SK-N-SH (cell line): ENCODE measurements at regions not wholly inside any gene's neighbourhood (a gene's known extent, or its start where the extent isn't known, plus 50 kb on each side); places are given as distances from the start of the nearest gene placed in this dataset.
"Not testable (repeated sequence)": the region's sequence is repeated elsewhere in the genome, so short reads cannot be mapped to it uniquely, and the experiment has no call there.

Source experiments
- CTCF ChIA-PET: fragments of 300-600, 350-600 bp; formaldehyde crosslinking; extraction: SDS; loops from one replicate; lab custom pipeline; 2021; lab: Yijun Ruan, JAX
- POLR2A ChIA-PET: fragments of 350-600 bp; sonication (Branson Sonifier 250); formaldehyde crosslinking; extraction: SDS; loops from one replicate; lab custom pipeline; 2020; ENCODE audit warnings: antibody characterized with exemption, inconsistent platforms; lab: Yijun Ruan, JAX
- DNase-seq: peaks from one replicate; pipeline ENCODE4 v3.0.0; 2012
- H2AFZ ChIP-seq: fragments of 200-600 bp; sonication (generic); 2 replicates; pipeline ENCODE4 v1.8.1; 2016; ENCODE audit warnings: antibody characterized with exemption, mild to moderate bottlenecking, low read depth
- H3F3A ChIP-seq: fragments of 200-600 bp; sonication (generic); replicated peaks from 2 replicates; pipeline ENCODE3; 2016; ENCODE audit warnings: antibody characterized with exemption, mild to moderate bottlenecking; ENCODE audit not compliant: insufficient read depth
- H3K27ac ChIP-seq, 2 experiments: fragments of 200-500 bp in 1 of 2; fragments of 200-600 bp in 1 of 2; sonication (Bioruptor generic) in 1 of 2; sonication (generic), shearing (Covaris generic) in 1 of 2; 2 replicates each; pipeline versions ENCODE4 v1.5.1 to v1.6.1; 2014 to 2016; ENCODE audit warnings: low read depth in 2 of 2, inconsistent platforms in 1 of 2, low read length in 1 of 2, mild to moderate bottlenecking in 1 of 2, mixed read lengths in 1 of 2
- H3K27me3 ChIP-seq: fragments of 200-600 bp; sonication (generic), shearing (Covaris generic); 2 replicates; pipeline ENCODE4 v1.6.1; 2016; ENCODE audit warnings: mixed run types; ENCODE audit not compliant: insufficient read depth
- H3K36me3 ChIP-seq, 2 experiments: fragments of 200-500 bp in 1 of 2; fragments of 200-600 bp in 1 of 2; sonication (Bioruptor generic) in 1 of 2; sonication (generic) in 1 of 2; replicated peaks in 1 of 2; 2 replicates each; pipeline versions ENCODE3 to v1.5.1; 2014 to 2016; ENCODE audit warnings: low read length in 1 of 2, mild to moderate bottlenecking in 1 of 2; ENCODE audit not compliant: insufficient read depth in 2 of 2, control insufficient read depth in 1 of 2
- H3K4me1 ChIP-seq, 2 experiments: fragments of 200-500 bp in 1 of 2; fragments of 200-600 bp in 1 of 2; sonication (Bioruptor generic) in 1 of 2; sonication (generic), shearing (Covaris generic) in 1 of 2; 2 replicates each; pipeline versions ENCODE4 v1.5.1 to v1.6.1; 2014 to 2016; ENCODE audit warnings: low read depth in 1 of 2, low read length in 1 of 2, mixed run types in 1 of 2; ENCODE audit not compliant: insufficient read depth in 2 of 2, control insufficient read depth in 1 of 2
- H3K4me2 ChIP-seq: fragments of 200-600 bp; sonication (generic), shearing (Covaris generic); 2 replicates; pipeline ENCODE4 v1.6.1; 2017; ENCODE audit warnings: mixed run types
- H3K4me3 ChIP-seq, 2 experiments: fragments of 200-500 bp in 1 of 2; fragments of 200-600 bp in 1 of 2; sonication (Bioruptor generic) in 1 of 2; sonication (generic), shearing (Covaris generic) in 1 of 2; 2 replicates each; pipeline versions ENCODE4 v1.5.1 to v1.8.1; 2014 to 2016; ENCODE audit warnings: low read depth in 2 of 2, inconsistent platforms in 1 of 2, low read length in 1 of 2, mild to moderate bottlenecking in 1 of 2, mixed read lengths in 1 of 2, moderate library complexity in 1 of 2
- H3K79me2 ChIP-seq: fragments of 200-600 bp; sonication (generic); 2 replicates; pipeline ENCODE4 v1.8.1; 2017; ENCODE audit warnings: mild to moderate bottlenecking; ENCODE audit not compliant: insufficient read depth
- H3K9ac ChIP-seq: fragments of 200-600 bp; sonication (generic); 2 replicates; pipeline ENCODE4 v1.6.1; 2017; ENCODE audit warnings: mixed run types
- H3K9me2 ChIP-seq: fragments of 200-600 bp; sonication (generic); 2 replicates; pipeline ENCODE4 v1.6.1; 2017; ENCODE audit warnings: mixed run types
- H3K9me3 ChIP-seq: fragments of 200-600 bp; sonication (generic); 2 replicates; pipeline ENCODE4 v1.6.1; 2017; ENCODE audit warnings: mixed run types, mild to moderate bottlenecking, moderate library complexity
- H4K20me1 ChIP-seq: fragments of 200-600 bp; sonication (generic); 2 replicates; pipeline ENCODE4 v1.6.1; 2017; ENCODE audit warnings: mild to moderate bottlenecking, mixed run types; ENCODE audit not compliant: insufficient read depth
- GATA2 ChIP-seq: sonication (generic); formaldehyde crosslinking; IDR thresholded peaks from 2 replicates; pipeline ENCODE4 v1.5.0; 2020; ENCODE audit warnings: mild to moderate bottlenecking, missing genetic modification reagents
- NFIC ChIP-seq: IDR thresholded peaks from 2 replicates; pipeline ENCODE4 v1.4.0; 2012; ENCODE audit warnings: borderline replicate concordance
- RAD21 ChIP-seq: IDR thresholded peaks from 2 replicates; pipeline ENCODE4 v1.6.1; 2012; ENCODE audit warnings: mild to moderate bottlenecking, low read length
- RCOR1 ChIP-seq: fragments of 150-350 bp; IDR thresholded peaks from 2 replicates; pipeline ENCODE4 v1.6.1; 2017; ENCODE audit warnings: antibody characterized with exemption, low read length
- RXRA ChIP-seq: IDR thresholded peaks from 2 replicates; pipeline ENCODE4 v1.4.0; 2012; ENCODE audit warnings: low read depth, mild to moderate bottlenecking, borderline replicate concordance
- SIN3A ChIP-seq: IDR thresholded peaks from 2 replicates; pipeline ENCODE4 v1.6.1; 2012; ENCODE audit warnings: low read depth, mild to moderate bottlenecking, low read length, moderate library complexity, borderline replicate concordance
- SMC3 ChIP-seq: IDR thresholded peaks from 2 replicates; pipeline ENCODE4 v1.6.1; 2012; ENCODE audit warnings: low read depth, low read length, improper control_type of control experiment
- TAF1 ChIP-seq: IDR thresholded peaks from 2 replicates; pipeline ENCODE4 v1.6.1; 2012; ENCODE audit warnings: low read depth, mild to moderate bottlenecking, low read length, moderate library complexity, borderline replicate concordance
- YY1 ChIP-seq: IDR thresholded peaks from 2 replicates; pipeline ENCODE4 v1.4.0; 2012; ENCODE audit warnings: low read depth, mild to moderate bottlenecking
- WGBS: methylation state at CpG from one replicate; pipeline ENCODE4 v1.1.6; 2017; ENCODE audit warnings: low lambda C conversion rate; 5-methylcytosine and 5-hydroxymethylcytosine counted together

DNA sequence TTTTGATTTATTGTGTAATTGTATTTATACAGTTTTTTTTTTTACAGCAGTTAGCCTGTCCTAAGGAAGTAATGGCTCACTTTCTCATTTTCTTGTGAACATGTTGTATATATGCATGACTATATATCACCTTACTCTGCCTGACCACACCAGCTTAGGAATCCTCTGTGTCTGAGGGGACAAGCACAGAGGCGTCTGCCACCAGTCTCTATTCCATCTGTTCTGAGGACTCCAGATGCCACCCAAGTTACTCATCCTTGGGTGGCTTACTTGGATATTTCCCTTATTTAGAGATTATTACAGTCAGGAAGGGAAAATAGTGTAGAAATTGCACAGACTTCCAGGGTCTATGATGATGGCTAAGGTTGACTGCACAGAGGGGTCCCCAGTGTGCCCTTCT, 256.3 kb upstream of the C9orf72 start:
- Histone ChIP-seq H3K4me2 (no peak overlapping the region), H3K9ac (no peak overlapping the region), H4K20me1 (no peaks in the 10 kb centered on the region), H3F3A (no peaks in the 10 kb centered on the region), H3K27me3 (no peaks in the 10 kb centered on the region), H3K4me1 (peaks cover 0 to 12% of the 10 kb centered on the region in 2 experiments; a peak in 1 of 4 replicates), H3K27ac (peak overlapping the region in 1 of 2 experiments; percentile 94; a peak in 2 of 4 replicates), H3K79me2 (no peaks in the 10 kb centered on the region), H3K9me2 (no peaks in the 10 kb centered on the region), H3K4me3 (no peak overlapping the region; a peak in 1 of 4 replicates), H3K9me3 (no peaks in the 10 kb centered on the region), H3K36me3 (no peaks in the 10 kb centered on the region), H2AFZ (no peak overlapping the region)
- ChIA-PET CTCF (no interaction called here), POLR2A (no interaction called here)
- no peak for TF ChIP-seq RCOR1
- no peak for TF ChIP-seq GATA2 (CRISPR knock-in tag)
- no peak for TF ChIP-seq RAD21
- TF ChIP-seq TAF1: no peak
- TF ChIP-seq YY1: no peak
- WGBS: 42% methylated on average over 1 of the region's 1 CpG
- DNase-seq: no peak

DNA sequence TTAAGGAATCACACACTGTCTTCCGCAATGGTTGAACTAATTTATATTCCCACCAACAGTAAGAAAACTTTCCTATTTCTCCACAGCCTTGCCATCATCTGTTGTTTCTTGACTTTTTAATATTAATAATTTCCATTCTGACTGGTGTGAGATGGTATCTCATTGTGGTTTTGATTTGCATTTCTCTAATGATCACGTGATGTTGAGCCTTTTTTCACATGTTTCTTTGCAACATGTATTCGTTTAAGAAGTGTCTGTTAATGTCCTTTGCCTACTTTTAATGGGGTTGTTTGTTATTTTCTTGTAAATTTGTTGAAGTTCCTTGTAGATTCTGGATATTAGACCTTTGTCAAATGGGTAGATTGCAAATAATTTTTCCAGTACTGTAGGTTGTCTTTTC, 258.8 kb upstream of the C9orf72 start:
- H3K4me2 ChIP-seq, H3K9me3 ChIP-seq, H3K27ac ChIP-seq, H2AFZ ChIP-seq, H3K9me2 ChIP-seq, DNase-seq, H3K4me3 ChIP-seq, CTCF ChIA-PET, H3F3A ChIP-seq, POLR2A ChIA-PET, H3K79me2 ChIP-seq, H3K9ac ChIP-seq, H4K20me1 ChIP-seq, H3K27me3 ChIP-seq, H3K36me3 ChIP-seq: not testable (repeated sequence)
- peaks cover 0 to 27% of the 10 kb centered on the region in 2 experiments; a peak in 2 of 4 replicates for H3K4me1 ChIP-seq
- WGBS: 47% methylated on average over 3 of the region's 3 CpGs

GRCh38 chr9:27835286-27835685, 262.0 kb upstream of the C9orf72 start:
- Histone ChIP-seq H3K36me3 (no peaks in the 10 kb centered on the region), H4K20me1 (no peaks in the 10 kb centered on the region), H3K9ac (no peak overlapping the region), H3K4me1 (peaks cover 0 to 28% of the 10 kb centered on the region in 2 experiments; a peak in 2 of 4 replicates), H3K4me3 (no peak overlapping the region), H3K79me2 (no peaks in the 10 kb centered on the region), H3K9me3 (no peaks in the 10 kb centered on the region), H3K9me2 (no peaks in the 10 kb centered on the region), H2AFZ (no peak overlapping the region), H3K4me2 (no peak overlapping the region), H3F3A (no peaks in the 10 kb centered on the region), H3K27me3 (no peaks in the 10 kb centered on the region), H3K27ac (peak overlapping the region in 1 of 2 experiments; percentile 96; a peak in 2 of 4 replicates)
- POLR2A ChIA-PET: no interaction called here
- CTCF ChIA-PET: no interaction called here
- TF ChIP-seq SIN3A (no peak), GATA2 (CRISPR knock-in tag) (no peak), RXRA (no peak), SMC3 (no peak), NFIC (no peak)
- WGBS: 50% methylated on average over 2 of the region's 3 CpGs
- DNase-seq: no peak
